GDM1 (cell line): ENCODE measurements at regions not wholly inside any gene's neighbourhood (a gene's known extent, or its start where the extent isn't known, plus 50 kb on each side); places are given as distances from the start of the nearest gene placed in this dataset.

ENCODE experiments used
- DNase-seq: peaks from one replicate; lab custom pipeline; 2025; lab: John Stamatoyannopoulos, UW

DNA sequence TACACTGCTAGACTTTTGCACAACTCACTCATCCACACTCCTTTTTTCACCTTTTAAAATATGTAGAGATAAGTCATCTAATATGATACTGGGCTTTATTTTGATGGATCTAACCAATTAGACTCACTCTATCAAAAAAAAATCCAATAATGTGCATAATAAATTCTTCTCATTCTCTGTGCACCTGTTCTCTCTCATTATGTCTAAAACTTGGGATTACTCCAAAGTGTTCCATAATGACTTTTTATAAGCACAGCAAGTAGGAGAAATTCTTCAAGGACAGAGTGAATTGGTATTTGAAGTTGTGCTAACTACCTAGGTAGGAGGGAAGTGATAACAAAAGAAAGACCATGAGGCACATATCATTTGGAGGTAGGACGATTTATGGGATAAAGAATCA is 1438.8 kb downstream of the PCDH7 start:
- DNase-seq = no peak

DNA sequence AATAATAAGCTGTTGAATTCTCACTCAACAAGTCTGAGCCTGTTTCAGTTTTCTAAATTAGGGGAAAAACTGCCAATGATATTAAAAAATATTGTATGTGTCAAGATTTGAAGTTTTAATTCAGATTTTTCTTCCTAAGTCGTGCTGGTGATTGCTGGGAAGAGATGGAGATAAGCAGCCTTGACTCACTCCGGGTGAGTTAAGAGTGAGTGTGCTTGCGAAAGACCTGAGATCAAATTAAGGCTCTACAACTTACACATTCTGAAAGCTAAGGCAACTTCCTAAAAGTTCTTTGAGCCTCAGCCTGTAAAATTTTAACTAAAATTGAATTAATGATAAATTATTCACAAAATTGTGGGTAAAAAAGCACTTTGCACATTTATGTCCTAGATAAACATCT is 1441.2 kb downstream of the PCDH7 start:
- DNase-seq = no peak

DNA sequence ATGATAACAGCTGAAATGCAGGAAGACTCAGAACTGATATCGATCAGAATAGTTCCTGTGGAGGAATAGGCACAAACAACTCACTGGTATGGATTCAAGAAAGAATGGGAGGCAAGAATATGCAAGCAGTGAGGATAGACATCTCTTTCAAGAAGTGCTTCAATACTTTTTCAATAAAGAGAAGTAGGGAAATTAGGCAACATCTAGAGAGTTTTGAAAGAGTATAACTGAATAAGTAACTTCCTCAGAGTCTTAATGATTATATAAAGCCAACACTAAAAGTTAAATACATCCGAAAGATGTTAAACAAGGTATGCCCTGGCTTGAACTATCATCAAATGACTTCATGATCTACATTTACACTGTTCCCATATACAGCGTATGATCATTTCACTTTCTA is 1443.0 kb downstream of the PCDH7 start:
- DNase-seq = no peak

- DNase-seq = no peak
Measured at GRCh38 chr4:32169841-32170240, 1449.7 kb downstream of the PCDH7 start.

GRCh38 chr4:32172086-32172485 is 1451.9 kb downstream of the PCDH7 start:
- DNase-seq = no peak

- no peak for DNase-seq
Measured at GRCh38 chr4:32172761-32173160, 1452.6 kb downstream of the PCDH7 start.

DNA sequence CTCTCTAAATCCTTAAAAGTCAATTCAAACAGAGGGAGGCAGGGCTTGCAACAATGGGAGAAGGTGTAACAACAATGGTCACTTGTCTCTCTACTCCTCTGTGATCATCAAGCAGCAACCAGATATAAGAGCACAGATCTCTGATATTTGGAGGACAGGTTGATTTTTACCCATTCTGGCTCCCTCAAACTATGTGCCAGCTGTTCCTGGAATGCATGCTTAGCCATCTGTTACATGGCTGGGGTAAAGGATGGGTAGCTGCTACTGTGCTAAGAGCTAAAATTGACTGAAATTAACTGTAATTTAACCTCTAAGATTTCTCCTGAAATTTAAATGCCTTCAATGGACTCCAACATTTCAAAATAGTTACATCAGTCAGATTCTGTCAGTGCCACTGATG is 1459.9 kb downstream of the PCDH7 start:
- DNase-seq = no peak

GRCh38 chr4:32184186-32184585 is 1464.0 kb downstream of the PCDH7 start:
- DNase-seq = no peak

- DNase-seq = no peak
Measured at GRCh38 chr4:32189130-32189529, 1469.0 kb downstream of the PCDH7 start.

GRCh38 chr4:32189788-32190187 is 1469.6 kb downstream of the PCDH7 start:
- DNase-seq = no peak

DNA sequence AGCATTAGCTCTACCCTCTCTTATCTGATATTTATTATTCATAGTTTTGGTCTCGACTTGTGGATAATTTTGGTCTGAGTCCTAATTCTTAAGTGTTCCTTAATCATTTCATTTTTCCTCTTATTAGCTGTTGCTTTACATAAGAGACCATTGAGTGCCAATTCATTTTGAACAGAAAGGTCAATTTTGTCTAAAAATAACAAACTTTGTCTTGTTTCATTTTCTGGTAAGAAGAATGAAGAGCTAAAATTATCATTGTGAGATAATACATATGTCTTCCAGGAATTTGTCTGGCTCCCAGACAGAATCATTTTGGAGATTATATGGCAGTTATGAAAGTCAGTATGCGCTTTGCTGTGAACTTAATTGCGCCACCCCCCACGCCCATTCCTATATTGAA is 1471.8 kb downstream of the PCDH7 start:
- DNase-seq = no peak

DNA sequence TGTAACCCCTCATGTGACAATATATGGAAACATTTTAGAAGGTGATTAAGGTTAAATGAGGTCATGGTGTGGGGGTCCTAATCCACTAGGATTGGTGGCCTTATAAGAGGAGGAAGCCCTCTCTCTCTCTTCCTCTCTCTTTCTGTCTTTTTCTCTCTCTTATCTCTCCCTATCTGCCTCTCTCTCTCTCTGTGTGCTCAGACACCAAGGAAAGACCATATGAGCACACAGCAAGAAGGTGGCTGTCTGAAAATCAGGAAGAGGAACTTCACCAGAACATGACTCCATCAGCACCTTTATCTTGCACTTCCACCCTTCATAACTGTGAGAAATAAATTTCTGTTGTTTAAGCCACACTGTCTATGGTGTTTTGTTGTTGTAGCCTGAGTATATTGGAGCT is 1472.2 kb downstream of the PCDH7 start:
- no peak for DNase-seq

GRCh38 chr4:32192991-32193390 is 1472.8 kb downstream of the PCDH7 start:
- no peak for DNase-seq

DNA sequence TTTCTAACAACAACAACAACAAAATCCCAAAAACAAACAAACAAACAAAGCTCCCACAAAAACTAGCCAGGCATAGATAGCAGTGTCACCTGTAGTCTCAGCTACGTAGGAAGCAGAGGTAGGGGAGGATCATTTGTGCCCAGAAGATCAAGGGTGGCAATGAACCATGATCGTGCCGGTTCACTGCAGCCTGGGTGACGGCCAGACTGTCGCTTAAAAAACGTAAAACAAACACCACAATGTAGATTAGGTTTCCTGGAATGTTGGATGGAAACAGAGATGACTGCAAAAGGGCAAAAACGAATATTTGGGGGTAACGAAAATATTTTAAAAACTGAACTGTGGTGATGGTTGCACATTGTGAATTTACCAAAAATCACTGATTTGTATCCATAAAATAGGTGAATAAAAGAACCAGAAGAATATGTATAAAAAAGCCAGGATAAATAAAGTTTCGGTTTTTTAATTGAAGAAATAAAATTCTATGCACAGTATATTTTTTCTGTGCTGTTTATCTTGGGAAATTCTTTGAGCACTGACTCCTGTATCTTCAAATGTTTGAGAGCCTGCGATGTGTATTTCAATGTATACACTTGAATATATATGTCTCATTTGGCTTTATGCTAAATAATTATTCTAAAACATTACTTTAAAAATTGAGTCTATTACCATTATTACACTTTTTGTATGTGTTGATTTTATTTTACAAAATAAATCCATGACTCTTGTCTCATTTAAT is 1477.0 kb downstream of the PCDH7 start:
- DNase-seq = no peak

GRCh38 chr4:32199639-32200038 is 1479.5 kb downstream of the PCDH7 start:
- no peak for DNase-seq

DNA sequence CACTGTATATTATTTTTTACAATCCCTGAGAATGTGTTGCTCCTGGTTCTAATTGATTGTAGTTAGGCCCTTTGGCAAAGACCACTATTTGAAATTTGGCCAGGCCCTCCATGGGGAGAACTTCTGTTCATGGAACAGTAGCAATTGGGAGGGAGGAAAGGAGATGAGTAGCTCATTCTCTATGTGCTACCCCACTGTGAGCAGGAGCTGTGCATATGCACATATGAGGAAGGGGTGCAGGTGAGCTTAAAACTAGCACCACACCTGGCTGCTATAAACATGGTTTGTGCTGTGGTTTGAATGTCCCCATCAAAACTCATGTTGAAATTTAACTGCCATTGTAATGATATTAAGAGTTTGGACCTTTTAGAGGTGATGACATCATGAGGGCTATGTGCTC is 1483.2 kb downstream of the PCDH7 start:
- DNase-seq = no peak

- DNase-seq = no peak
Measured at GRCh38 chr4:32206756-32207155, 1486.6 kb downstream of the PCDH7 start.

DNA sequence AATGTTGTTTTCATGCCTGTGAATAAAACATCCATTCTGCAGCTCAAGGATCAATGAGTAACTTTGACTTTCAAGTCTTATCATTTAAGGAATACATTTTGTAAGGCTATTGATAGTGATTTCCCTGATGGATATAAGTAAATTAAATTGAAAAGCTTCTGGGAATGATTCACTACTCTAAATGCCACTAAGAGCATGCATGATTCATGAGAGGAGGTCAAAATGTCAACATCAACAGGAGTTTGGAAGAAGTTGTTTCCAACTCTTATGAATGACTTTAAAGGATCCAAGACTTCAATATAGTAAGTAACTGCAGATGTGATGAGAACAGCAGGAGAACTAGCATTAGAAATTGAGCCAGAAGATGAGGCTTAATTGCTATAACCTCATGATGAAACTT is 1487.3 kb downstream of the PCDH7 start:
- DNase-seq = no peak

GRCh38 chr4:32215277-32215676 is 1495.1 kb downstream of the PCDH7 start:
- no peak for DNase-seq

DNA sequence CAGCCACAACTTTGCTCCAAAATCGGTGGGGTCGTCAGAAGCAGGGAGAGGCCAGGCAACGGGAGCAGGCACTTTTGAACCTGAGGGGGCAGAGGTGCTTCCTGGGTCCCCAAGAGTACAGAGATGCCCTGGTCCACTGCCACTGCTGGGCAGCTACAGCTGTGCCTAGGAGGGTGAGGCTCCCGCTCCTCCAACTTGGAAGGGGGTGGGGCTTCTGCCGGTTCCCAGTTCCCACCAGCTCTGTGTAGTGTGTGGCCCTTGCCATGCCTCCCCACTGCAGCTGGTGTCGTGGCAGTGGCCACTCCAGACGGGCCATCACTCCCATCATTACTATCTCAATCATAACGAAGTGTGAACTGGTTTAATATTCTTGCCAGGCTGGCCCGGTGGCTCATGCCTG is 1496.3 kb downstream of the PCDH7 start:
- no peak for DNase-seq

- DNase-seq = no peak
Measured at GRCh38 chr4:32219306-32220075, 1499.3 kb downstream of the PCDH7 start.

GRCh38 chr4:32226204-32226603 is 1506.0 kb downstream of the PCDH7 start:
- no peak for DNase-seq

DNA sequence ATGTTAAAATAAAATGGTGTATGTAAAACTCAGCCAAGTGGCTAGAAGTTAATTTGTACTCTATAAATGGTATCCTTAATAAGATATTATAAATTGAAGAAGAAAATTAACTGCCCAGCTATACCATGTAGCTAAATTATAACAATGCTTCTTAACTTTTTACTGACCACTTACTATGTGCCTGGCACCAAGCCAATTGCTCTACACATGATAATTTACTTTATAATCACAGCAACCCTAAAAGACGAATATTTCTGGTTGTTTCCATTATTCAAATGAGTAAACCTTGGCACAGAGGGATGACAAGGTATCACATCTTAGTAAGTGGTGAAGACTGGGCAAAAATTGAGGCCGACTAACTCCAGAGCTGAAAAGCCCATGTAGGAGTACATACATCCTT is 1506.6 kb downstream of the PCDH7 start:
- DNase-seq = no peak

DNA sequence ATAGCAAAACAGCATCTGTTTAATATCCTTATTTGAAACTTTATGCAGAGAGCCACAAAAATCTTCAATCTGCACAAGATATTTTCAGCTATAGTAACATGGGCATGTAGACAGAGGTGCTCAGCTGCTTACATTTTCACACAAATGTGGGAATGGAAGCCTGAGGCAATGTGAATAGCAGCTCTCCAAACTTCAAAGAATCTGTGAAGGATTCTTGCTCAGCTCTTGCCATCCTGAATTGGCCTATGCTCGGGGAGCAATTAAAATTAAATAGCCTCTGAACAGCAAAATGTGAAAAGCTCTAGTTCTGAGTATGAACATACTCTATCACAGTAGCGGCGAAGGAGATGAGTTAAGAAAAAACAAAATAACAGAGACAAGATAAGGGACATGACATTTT is 1523.8 kb downstream of the PCDH7 start:
- DNase-seq = no peak
